ENCODE measurements at regions not wholly inside any gene's neighbourhood (a gene's known extent, or its start where the extent isn't known, plus 50 kb on each side); places are given as distances from the start of the nearest gene placed in this dataset.

DNA sequence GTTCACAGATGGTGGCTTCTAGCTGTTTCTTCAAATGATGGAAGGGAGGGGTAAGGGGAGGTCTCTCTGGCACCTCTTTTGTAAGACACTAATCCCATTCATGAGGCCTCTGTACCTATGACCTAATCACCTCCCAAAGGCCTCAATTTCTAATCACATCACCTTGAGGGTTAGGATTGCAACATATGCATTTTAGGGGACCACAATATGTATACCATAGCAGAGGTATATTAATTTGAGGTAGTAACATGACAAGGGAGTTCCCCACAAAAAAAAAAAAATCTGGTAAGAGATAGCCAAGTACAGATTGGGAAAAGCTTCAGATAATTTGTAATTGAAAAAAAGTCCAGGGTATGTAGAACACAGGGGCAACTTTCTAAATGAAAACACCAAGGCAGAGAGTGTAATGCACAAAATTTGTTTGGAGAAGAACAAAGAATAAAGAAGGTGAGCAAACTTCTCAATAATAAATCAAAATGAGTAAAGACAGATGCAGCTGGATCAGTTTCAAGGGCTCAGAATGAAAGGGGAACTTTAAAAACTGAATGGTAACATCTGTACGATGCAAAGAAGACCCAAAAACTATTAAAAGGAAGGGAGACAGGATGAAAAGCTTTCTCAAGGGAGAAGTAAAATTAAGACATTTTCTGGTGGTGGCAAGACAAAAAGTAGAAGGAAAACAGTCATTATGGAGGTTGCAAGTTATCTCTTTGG is 125.5 kb upstream of the DCN start:
- 43 to 54% (median 48%) methylated on average over 1 of the region's 1 CpG for WGBS, 4 donors
- peak overlapping the region in 1 of 12 donors; percentile 35 for H3K27ac ChIP-seq
- ATAC-seq = no peak

DNA sequence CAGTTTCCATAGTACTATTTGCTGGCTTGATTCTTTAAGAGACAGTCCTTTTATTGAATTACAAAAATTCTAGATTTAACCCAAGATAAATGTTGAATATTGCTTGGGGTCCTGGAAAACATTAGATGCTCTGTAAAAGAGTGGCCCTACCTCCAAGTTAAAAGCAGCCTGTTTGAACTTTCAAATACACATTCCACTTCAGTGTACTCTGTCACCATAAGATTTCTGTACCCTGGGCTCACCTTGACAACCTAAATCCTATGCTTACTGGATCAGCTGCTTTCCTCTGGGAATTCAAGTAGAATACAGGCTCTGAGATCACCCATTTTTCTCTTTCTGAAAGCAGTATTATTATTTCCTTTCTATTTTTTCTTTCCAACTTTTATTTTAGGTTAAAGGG is 107.7 kb upstream of the DCN start:
- Histone ChIP-seq H3K9me3 (peaks cover 0 to 5% (median 0%) of the 10 kb centered on the region in 12 donors), H3K36me3 (no peaks in the 10 kb centered on the region), H3K4me3 (no peak overlapping the region), H3K27me3 (no peaks in the 10 kb centered on the region), H3K27ac (no peak overlapping the region), H3K4me1 (no peaks in the 10 kb centered on the region)
- no peak for DNase-seq
- intact Hi-C loops (cut with DNase I) = no loop called here
- TF ChIP-seq POLR2A (IDR thresholded peaks at IDR 0.05) = no peak
- TF ChIP-seq, protein P1, sequence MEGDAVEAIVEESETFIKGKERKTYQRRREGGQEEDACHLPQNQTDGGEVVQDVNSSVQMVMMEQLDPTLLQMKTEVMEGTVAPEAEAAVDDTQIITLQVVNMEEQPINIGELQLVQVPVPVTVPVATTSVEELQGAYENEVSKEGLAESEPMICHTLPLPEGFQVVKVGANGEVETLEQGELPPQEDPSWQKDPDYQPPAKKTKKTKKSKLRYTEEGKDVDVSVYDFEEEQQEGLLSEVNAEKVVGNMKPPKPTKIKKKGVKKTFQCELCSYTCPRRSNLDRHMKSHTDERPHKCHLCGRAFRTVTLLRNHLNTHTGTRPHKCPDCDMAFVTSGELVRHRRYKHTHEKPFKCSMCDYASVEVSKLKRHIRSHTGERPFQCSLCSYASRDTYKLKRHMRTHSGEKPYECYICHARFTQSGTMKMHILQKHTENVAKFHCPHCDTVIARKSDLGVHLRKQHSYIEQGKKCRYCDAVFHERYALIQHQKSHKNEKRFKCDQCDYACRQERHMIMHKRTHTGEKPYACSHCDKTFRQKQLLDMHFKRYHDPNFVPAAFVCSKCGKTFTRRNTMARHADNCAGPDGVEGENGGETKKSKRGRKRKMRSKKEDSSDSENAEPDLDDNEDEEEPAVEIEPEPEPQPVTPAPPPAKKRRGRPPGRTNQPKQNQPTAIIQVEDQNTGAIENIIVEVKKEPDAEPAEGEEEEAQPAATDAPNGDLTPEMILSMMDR (IDR thresholded peaks at IDR 0.05) = no peak
- ATAC-seq = no peak

More for the DNA sequence above, 125.5 kb upstream of the DCN start:
- no peak for DNase-seq
- no peak for TF ChIP-seq POLR2A (IDR thresholded peaks at IDR 0.05)
- Histone ChIP-seq H3K27me3 (no peaks in the 10 kb centered on the region), H3K9me3 (no peaks in the 10 kb centered on the region), H3K36me3 (no peaks in the 10 kb centered on the region), H3K4me1 (peaks cover 0 to 7% (median 0%) of the 10 kb centered on the region in 12 donors), H3K4me3 (no peak overlapping the region)
- intact Hi-C loops (cut with DNase I) = no loop called here

DNA sequence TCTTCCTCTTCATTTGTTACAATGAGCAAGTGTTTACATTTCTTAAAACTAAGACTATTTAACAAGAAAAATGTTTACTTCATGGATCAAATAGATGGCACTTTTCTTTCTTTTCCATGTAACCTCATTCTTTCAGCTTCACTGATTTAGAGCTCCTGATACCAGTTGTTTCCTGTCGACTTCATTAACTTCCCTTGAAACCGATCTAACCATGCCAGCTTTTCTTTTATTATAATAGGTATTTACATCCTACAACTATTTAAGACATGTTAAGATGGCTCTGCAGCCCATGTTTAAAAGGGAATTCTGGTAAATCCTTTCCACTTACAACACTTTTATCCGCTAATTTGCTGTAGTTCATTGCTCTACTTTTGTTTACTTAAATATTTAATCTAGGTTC is 107.3 kb upstream of the DCN start:
- ATAC-seq = no peak
- no peak for TF ChIP-seq POLR2A (IDR thresholded peaks at IDR 0.05)
- TF ChIP-seq, protein P1 (IDR thresholded peaks at IDR 0.05) = no peak
- Histone ChIP-seq H3K4me1 (no peaks in the 10 kb centered on the region), H3K27me3 (no peaks in the 10 kb centered on the region), H3K27ac (no peak overlapping the region), H3K9me3 (peaks cover 0 to 5% (median 0%) of the 10 kb centered on the region in 12 donors), H3K4me3 (no peak overlapping the region), H3K36me3 (no peaks in the 10 kb centered on the region)
- WGBS, 4 donors = 60 to 70% (median 64%) methylated on average over 3 of the region's 3 CpGs
- no peak for DNase-seq
- intact Hi-C loops (cut with DNase I) = no loop called here

DNA sequence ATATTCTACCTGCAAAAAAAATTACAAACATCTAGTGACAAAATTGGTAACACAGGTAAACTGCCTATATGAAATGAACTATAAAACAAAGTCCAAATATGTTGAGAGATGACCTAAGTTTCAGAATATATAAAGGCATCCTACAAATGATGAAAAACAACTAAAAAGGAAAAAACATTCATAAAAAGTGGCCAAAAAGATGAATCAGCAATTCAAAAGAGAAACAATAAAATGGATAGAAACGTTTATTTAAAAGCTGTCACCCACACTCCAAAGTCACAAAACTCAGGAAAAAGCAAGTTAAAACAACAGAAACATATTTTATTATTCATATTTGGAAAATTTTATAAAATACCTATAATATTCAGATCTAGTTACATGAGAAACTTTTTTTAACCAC is 106.5 kb upstream of the DCN start:
- TF ChIP-seq POLR2A (IDR thresholded peaks at IDR 0.05) = no peak
- TF ChIP-seq, protein P1 (IDR thresholded peaks at IDR 0.05) = no peak
- no peak overlapping the region for H3K27ac ChIP-seq
- DNase-seq (no peak), ATAC-seq (no peak)
- peaks cover 0 to 5% (median 0%) of the 10 kb centered on the region in 12 donors for H3K9me3 ChIP-seq
- H3K27me3 ChIP-seq = no peaks in the 10 kb centered on the region
- H3K4me1 ChIP-seq = no peaks in the 10 kb centered on the region
- no peak overlapping the region for H3K4me3 ChIP-seq
- intact Hi-C loops (cut with DNase I) = no loop called here
- no peaks in the 10 kb centered on the region for H3K36me3 ChIP-seq
- WGBS, 4 donors = 38 to 62% (median 56%) methylated on average over 1 of the region's 1 CpG

DNA sequence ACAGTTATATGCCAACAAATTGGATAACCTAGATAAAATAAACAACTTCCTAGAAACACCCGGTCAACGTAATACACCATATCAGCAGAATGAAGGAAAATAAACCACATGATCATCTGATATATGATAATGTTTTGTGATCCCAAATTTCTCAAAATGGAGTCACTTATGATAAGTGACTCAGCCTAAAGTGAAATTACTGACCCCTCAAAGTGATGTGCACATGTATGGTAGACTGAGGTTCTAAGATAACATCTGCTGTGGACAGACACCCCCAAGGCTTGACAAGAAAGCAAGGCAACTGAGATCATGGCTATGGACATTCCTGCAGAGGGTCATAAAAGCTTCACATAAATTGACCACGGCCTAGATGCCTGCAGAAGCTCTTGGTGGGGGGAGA is 105.1 kb upstream of the DCN start:
- H3K4me3 ChIP-seq = no peak overlapping the region
- H3K27me3 ChIP-seq = no peaks in the 10 kb centered on the region
- ATAC-seq (no peak), DNase-seq (no peak)
- peaks cover 0 to 5% (median 0%) of the 10 kb centered on the region in 12 donors for H3K9me3 ChIP-seq
- intact Hi-C loops (cut with DNase I) = no loop called here
- no peaks in the 10 kb centered on the region for H3K4me1 ChIP-seq
- TF ChIP-seq, protein P1 (IDR thresholded peaks at IDR 0.05) = no peak
- no peak for TF ChIP-seq POLR2A (IDR thresholded peaks at IDR 0.05)
- no peaks in the 10 kb centered on the region for H3K36me3 ChIP-seq
- WGBS, 4 donors = 55 to 75% (median 59%) methylated on average over 3 of the region's 3 CpGs
- no peak overlapping the region for H3K27ac ChIP-seq

Data from heart left ventricle (tissue), 16 donors.